22Rv1 (cell line): ENCODE measurements at regions not wholly inside any gene's neighbourhood (a gene's known extent, or its start where the extent isn't known, plus 50 kb on each side); places are given as distances from the start of the nearest gene placed in this dataset.

Source experiments
- H3K27ac ChIP-seq: fragments of 450-650 bp; 2 replicates; pipeline ENCODE4 v1.5.1; 2017
- ZFX ChIP-seq: fragments of 450-650 bp; IDR thresholded peaks from 2 replicates; pipeline ENCODE4 v1.6.1; 2017; ENCODE audit warnings: antibody characterized with exemption, borderline replicate concordance
- TF ChIP-seq, protein P1 (sequence below): fragments of 450-650 bp; IDR thresholded peaks from 2 replicates; pipeline ENCODE4 v1.5.1; 2017; ENCODE audit warnings: mild to moderate bottlenecking

DNA sequence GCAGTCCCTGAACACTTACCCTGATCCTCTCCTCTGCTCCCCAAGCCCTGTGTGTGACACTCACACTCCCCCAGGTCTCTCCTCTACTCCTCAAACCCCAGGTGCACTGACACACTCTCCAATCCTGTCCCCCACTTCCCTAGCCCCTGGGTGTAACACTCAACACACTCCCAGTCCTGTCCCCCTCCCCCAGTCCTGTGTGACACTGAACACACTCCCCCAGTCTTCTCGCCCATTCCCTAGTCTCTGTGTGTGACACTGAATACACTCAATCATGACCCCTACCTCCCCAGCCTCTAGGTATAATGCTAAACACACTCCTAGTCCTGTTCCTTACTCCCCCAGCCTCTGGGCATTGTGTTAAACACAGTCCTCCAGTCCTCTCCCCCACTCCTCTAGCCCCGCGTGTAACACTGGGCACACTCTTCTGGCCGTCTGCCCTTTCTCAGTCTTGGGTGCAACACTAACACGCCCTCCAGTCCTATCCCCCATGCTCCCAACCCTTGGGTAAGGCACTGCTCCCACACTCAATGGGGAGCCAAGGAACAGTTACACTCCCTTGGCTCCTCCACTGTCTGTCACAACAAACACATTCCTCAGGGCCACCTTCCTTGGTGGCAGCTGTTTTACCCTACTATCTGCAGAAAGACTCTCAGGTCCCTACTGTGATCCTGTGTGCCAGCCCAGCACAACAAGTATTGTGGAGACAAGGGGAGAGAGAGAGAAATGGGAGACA, 82.5 kb upstream of the PKDCC start:
- no peak overlapping the region for H3K27ac ChIP-seq
- TF ChIP-seq ZFX = no peak
- TF ChIP-seq, protein P1, sequence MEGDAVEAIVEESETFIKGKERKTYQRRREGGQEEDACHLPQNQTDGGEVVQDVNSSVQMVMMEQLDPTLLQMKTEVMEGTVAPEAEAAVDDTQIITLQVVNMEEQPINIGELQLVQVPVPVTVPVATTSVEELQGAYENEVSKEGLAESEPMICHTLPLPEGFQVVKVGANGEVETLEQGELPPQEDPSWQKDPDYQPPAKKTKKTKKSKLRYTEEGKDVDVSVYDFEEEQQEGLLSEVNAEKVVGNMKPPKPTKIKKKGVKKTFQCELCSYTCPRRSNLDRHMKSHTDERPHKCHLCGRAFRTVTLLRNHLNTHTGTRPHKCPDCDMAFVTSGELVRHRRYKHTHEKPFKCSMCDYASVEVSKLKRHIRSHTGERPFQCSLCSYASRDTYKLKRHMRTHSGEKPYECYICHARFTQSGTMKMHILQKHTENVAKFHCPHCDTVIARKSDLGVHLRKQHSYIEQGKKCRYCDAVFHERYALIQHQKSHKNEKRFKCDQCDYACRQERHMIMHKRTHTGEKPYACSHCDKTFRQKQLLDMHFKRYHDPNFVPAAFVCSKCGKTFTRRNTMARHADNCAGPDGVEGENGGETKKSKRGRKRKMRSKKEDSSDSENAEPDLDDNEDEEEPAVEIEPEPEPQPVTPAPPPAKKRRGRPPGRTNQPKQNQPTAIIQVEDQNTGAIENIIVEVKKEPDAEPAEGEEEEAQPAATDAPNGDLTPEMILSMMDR = no peak

DNA sequence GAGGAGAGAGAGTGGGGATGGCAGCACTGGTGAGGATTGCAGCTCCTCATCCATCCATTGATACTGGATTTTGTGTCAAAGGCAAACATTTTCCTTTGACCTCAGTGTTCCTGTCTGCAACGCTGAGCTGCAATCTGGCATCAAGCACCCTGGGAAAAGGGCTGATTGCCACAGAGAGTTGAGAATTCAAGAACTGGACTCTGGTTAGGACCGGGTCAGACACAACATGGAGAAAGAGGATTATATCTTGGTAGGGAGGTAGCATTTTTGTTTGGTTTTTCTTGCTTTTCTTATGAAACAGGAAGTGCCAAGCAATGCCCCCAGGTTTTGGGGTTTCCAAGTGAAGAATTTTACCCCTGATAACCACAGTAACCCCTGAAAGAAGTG, 81.9 kb upstream of the PKDCC start:
- H3K27ac ChIP-seq = no peak overlapping the region
- TF ChIP-seq ZFX = no peak
- TF ChIP-seq, protein P1 = no peak

DNA sequence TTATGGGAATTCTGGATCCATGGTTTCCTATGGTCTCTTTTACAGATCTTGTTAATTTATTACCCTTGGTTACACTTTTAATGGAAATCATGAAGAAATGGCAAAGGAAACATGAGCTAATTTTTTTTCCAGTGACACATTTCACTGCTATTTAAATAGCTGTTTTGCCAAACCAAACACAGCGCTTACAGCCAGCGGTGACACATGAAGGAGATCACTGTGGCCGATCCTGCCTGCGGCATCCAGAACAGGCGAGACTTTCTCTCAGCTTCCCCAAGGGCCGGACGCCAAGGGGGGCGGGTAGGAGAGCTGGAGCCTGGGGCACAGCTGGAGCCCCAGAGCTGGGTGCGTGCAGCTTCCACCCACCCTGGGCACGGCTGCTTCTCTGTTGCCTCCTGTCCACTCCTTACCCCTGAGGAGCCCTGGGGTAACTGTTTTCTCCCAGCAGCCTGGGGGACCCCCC, 81.4 kb upstream of the PKDCC start:
- H3K27ac ChIP-seq = no peak overlapping the region
- no peak for TF ChIP-seq ZFX
- TF ChIP-seq, protein P1 = no peak

DNA sequence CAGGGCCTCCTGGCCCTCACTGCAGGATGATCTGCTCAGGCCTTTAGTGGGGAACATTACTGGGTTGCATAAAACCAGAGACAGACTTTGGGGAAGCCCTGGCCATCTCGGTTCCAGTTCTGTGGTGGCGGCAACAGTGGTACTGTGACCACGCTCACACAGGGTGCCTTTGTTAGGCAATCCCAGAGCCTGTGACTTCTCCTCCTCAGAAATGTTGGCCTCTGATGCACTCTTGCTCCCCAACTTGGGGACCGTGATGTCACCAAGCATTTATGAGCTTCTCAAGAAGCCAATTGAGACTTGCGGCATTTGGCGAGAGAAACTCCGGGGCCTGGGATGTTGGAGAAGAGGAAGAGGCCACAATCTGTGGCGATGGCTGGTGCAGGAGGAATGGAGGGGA, 80.9 kb upstream of the PKDCC start:
- TF ChIP-seq, protein P1 = no peak
- no peak for TF ChIP-seq ZFX
- H3K27ac ChIP-seq = no peak overlapping the region

DNA sequence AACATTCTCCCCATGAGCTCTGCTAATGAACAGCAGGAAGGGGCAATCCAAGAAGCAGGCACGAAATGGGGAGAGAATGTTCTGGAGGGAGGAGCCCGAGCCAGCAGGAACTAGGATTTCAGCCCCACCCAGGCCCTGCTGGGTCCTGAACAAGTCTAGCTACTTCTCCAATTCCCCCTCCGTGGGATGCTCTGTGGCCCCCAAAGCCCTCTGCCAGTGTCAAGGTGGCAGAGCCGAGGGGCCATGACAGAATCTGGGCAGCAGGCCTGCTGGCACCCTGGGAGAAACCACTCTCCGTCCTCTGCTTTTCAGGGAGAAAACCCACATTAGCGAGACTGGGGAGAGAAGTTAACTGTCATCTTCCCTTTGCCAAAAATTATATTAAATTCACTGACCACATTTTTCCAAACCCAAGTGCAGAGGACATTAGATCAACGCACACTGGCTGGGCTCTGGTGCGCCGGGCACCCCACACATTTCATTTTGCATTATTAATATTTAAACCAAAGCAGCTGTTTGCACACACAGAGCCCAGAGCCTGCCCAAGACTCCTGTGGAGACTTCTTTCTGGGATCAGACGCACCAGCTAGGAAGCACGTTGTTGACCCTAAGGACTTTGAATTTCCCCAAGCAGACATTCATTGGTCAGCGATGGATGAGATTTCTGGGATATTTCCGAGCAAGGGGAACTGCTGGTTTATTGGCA, 80.2 kb upstream of the PKDCC start:
- TF ChIP-seq, protein P1 = no peak
- TF ChIP-seq ZFX = no peak
- H3K27ac ChIP-seq = no peak overlapping the region

DNA sequence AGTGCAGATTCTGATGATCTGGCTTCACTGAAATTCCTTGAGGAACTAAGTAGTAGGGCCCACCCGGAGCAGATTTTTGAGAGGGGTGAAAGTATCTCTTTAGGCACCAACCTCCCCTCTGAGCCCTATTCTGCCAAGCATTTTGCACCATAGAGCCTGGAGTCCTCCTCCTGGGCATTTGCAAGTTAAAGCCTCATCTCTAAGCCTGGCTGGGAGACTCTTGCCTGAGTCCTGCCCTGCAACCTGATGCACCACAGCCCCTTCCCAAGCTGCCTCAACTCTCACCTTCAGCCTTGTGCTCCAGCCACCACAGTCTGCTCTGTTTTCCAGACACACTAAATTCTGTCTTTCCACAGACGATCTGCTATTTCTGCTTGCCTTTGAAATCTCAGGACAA, 79.6 kb upstream of the PKDCC start:
- TF ChIP-seq ZFX = no peak
- TF ChIP-seq, protein P1 = no peak
- H3K27ac ChIP-seq = no peak overlapping the region

DNA sequence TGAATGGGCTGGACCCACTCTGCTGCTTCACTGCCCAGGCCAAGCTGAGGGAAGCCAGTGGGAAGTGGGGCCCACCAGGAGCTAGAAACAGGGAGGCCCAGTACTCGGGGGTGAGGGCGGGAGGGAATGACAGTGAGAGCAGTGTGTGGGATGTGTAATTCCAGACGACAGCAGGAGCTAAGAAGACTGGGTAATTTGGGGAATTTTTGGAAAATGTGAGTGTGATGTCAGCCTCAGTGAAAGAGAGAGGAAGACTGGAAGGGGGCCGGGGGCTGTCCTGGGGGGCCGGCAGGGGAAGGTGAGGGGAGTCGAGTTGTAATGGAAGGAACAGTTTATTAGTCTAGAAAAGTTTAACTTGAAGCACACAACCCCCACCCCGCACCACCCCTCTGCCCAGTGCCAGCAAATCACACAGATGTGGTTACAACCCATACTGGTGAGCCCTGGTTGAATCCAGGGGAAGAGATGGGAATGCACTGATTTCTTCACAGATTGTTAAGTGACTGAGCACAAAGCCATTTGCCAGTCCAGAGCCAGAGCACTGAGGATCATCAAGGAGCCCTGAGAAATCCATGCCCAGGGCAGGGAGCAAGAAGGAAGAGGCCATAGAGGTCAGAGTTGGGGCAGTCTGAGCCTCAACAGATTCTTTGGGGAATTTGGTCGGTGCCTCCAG, 76.7 kb upstream of the PKDCC start:
- no peak for TF ChIP-seq ZFX
- TF ChIP-seq, protein P1 = no peak

More for the DNA sequence above, 76.7 kb upstream of the PKDCC start:
- no peak overlapping the region for H3K27ac ChIP-seq
